ENCODE measurements at regions not wholly inside any gene's neighbourhood (a gene's known extent, or its start where the extent isn't known, plus 50 kb on each side); places are given as distances from the start of the nearest gene placed in this dataset.

- Histone ChIP-seq H2AFZ (no peak overlapping the region), H3K36me3 (replicated peaks; ENCODE audit: insufficient read depth, low read depth) (no peaks in the 10 kb centered on the region), H4K20me1 (ENCODE audit: insufficient read depth, poor library complexity, severe bottlenecking) (no peaks in the 10 kb centered on the region), H3K9me3 (ENCODE audit: low read depth) (no peaks in the 10 kb centered on the region), H3K79me2 (no peaks in the 10 kb centered on the region), H3K4me3 (no peak overlapping the region), H3K27ac (no peak overlapping the region), H3K4me1 (ENCODE audit: insufficient read depth) (no peaks in the 10 kb centered on the region), H3K9me2 (replicated peaks; ENCODE audit: insufficient read depth) (no peaks in the 10 kb centered on the region), H3K4me2 (no peak overlapping the region), H3K27me3 (peaks cover 2% of the 10 kb centered on the region)
- DNase-seq (ENCODE audit: low spot score): no peak
- TF ChIP-seq EZH2 (IDR thresholded peaks at IDR 0.05; ENCODE audit: borderline replicate concordance) (no peak), EZH2phosphoT487 (IDR thresholded peaks at IDR 0.05; ENCODE audit: low read depth, severe bottlenecking, unreplicated experiment) (no peak), CTCF (IDR thresholded peaks at IDR 0.05; ENCODE audit: poor library complexity) (no peak)
- WGBS (ENCODE audit: low lambda C conversion rate, missing lambda C conversion rate): 83% methylated on average over 9 of the region's 9 CpGs
Measured at GRCh38 chr2:217017456-217018252, 157.8 kb upstream of the TNP1 start.

GRCh38 chr2:217016796-217017419, 157.0 kb upstream of the TNP1 start:
- 83% methylated on average over 7 of the region's 7 CpGs for WGBS (ENCODE audit: low lambda C conversion rate, missing lambda C conversion rate)
- H3K4me3 ChIP-seq: no peak overlapping the region
- no peaks in the 10 kb centered on the region for H3K9me3 ChIP-seq (ENCODE audit: low read depth)
- no peaks in the 10 kb centered on the region for H3K9me2 ChIP-seq (replicated peaks; ENCODE audit: insufficient read depth)
- H4K20me1 ChIP-seq (ENCODE audit: insufficient read depth, poor library complexity, severe bottlenecking): no peaks in the 10 kb centered on the region
- H3K79me2 ChIP-seq: no peaks in the 10 kb centered on the region
- H2AFZ ChIP-seq: no peak overlapping the region
- TF ChIP-seq CTCF (IDR thresholded peaks at IDR 0.05; ENCODE audit: poor library complexity) (no peak), EZH2phosphoT487 (IDR thresholded peaks at IDR 0.05; ENCODE audit: low read depth, severe bottlenecking, unreplicated experiment) (no peak), EZH2 (IDR thresholded peaks at IDR 0.05; ENCODE audit: borderline replicate concordance) (no peak)
- peaks cover 3% of the 10 kb centered on the region for H3K27me3 ChIP-seq
- no peaks in the 10 kb centered on the region for H3K4me1 ChIP-seq (ENCODE audit: insufficient read depth)
- H3K36me3 ChIP-seq (replicated peaks; ENCODE audit: insufficient read depth, low read depth): no peaks in the 10 kb centered on the region
- no peak overlapping the region for H3K27ac ChIP-seq
- DNase-seq (ENCODE audit: low spot score): no peak
- H3K4me2 ChIP-seq: no peak overlapping the region

DNA sequence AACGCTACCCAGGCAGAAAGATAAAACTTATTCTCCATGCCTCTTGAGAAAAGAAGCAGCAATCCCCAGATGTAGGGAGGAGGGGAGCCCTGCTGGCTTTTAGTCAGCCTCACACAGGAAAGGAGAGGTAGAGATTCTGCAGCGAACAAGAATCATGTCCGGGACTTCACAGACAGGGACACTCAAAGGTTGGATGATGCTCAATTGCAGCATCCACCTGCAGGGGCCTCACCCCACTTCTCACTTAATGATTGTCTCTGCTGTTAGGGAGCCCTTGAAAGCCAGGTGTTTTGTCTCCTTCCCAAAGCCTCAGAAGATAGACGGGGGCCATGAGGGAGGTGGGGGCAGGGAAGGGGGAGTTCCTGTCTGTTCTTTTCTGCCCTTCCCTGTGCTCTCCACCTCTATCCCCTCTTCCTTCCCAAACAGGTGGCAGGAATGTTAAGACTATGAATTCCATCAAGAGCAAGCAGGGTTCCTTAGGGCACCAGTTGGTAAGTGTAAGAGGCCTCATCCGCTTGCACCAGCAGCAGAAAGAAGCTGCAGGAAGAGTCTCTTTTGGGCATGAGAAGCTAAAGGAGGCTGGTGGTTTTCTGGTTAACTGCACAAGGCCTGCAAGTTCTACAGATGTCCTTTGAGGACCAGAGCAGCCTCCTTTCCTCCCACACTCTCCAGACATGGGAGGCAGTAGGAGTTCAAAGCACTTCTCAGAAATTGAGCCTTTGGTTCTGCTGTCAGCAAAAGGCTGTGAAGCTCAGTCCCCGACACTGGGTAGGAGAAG, 154.7 kb upstream of the TNP1 start:
- Histone ChIP-seq H3K27ac (no peak overlapping the region), H3K79me2 (no peaks in the 10 kb centered on the region), H3K4me1 (ENCODE audit: insufficient read depth) (no peaks in the 10 kb centered on the region), H2AFZ (no peak overlapping the region), H4K20me1 (ENCODE audit: insufficient read depth, poor library complexity, severe bottlenecking) (no peaks in the 10 kb centered on the region), H3K9me2 (replicated peaks; ENCODE audit: insufficient read depth) (no peaks in the 10 kb centered on the region), H3K9me3 (ENCODE audit: low read depth) (no peaks in the 10 kb centered on the region), H3K4me3 (no peak overlapping the region), H3K36me3 (replicated peaks; ENCODE audit: insufficient read depth, low read depth) (no peaks in the 10 kb centered on the region), H3K4me2 (no peak overlapping the region), H3K27me3 (peaks cover 3% of the 10 kb centered on the region)
- WGBS (ENCODE audit: low lambda C conversion rate, missing lambda C conversion rate): 87% methylated on average over 6 of the region's 6 CpGs
- TF ChIP-seq CTCF (IDR thresholded peaks at IDR 0.05; ENCODE audit: poor library complexity) (no peak), EZH2 (IDR thresholded peaks at IDR 0.05; ENCODE audit: borderline replicate concordance) (no peak)
- no peak for DNase-seq (ENCODE audit: low spot score)
